ENCODE measurements at regions not wholly inside any gene's neighbourhood (a gene's known extent, or its start where the extent isn't known, plus 50 kb on each side); places are given as distances from the start of the nearest gene placed in this dataset.

GRCh38 chr2:66137606-66138130 lies 297.3 kb upstream of the MEIS1 start:
- no peaks in the 10 kb centered on the region for H3F3A ChIP-seq (ENCODE audit: low read depth)
- H3K27me3 ChIP-seq (ENCODE audit: insufficient read depth, low read length, poor library complexity, severe bottlenecking), result no peaks in the 10 kb centered on the region
- no peaks in the 10 kb centered on the region; the same call in 1 of the 2 replicates for H3K9me3 ChIP-seq (ENCODE audit: insufficient read depth, low read depth, low read length)
- no peak overlapping the region for H3K9ac ChIP-seq (ENCODE audit: low read depth, low read length, poor library complexity, severe bottlenecking)
- no peaks in the 10 kb centered on the region for H4K20me1 ChIP-seq (ENCODE audit: insufficient read depth, low read length, poor library complexity, severe bottlenecking)
- H3K4me1 ChIP-seq (ENCODE audit: insufficient read depth, low read length, poor library complexity, severe bottlenecking), result no peaks in the 10 kb centered on the region
- no peak overlapping the region for H3K4me2 ChIP-seq (ENCODE audit: low read depth, low read length, poor library complexity, severe bottlenecking)
- H3K79me2 ChIP-seq (ENCODE audit: insufficient read depth, low read length), result no peaks in the 10 kb centered on the region
- TF ChIP-seq EZH2phosphoT487 (IDR thresholded peaks at IDR 0.05; ENCODE audit: borderline replicate concordance) (no peak), CTCF (conservative IDR thresholded peaks at IDR 0.05; ENCODE audit: low read length) (no peak)
- H3K4me3 ChIP-seq (ENCODE audit: low read length, poor library complexity, severe bottlenecking), result no peak overlapping the region
- no peak overlapping the region for H2AFZ ChIP-seq (ENCODE audit: low read length)
- no peaks in the 10 kb centered on the region for H3K36me3 ChIP-seq (ENCODE audit: insufficient read depth, low read length)
- H3K9me2 ChIP-seq (replicated peaks; ENCODE audit: low read depth, low read length), result no peaks in the 10 kb centered on the region

- no peaks in the 10 kb centered on the region for H3K27me3 ChIP-seq (ENCODE audit: insufficient read depth, low read length, poor library complexity, severe bottlenecking)
- H3K4me2 ChIP-seq (ENCODE audit: low read depth, low read length, poor library complexity, severe bottlenecking), result no peak overlapping the region
- no peaks in the 10 kb centered on the region; the same call in 1 of the 2 replicates for H3K9me3 ChIP-seq (ENCODE audit: insufficient read depth, low read depth, low read length)
- no peak for TF ChIP-seq EZH2phosphoT487 (IDR thresholded peaks at IDR 0.05; ENCODE audit: borderline replicate concordance)
- no peak for TF ChIP-seq CTCF (conservative IDR thresholded peaks at IDR 0.05; ENCODE audit: low read length)
- H3K36me3 ChIP-seq (ENCODE audit: insufficient read depth, low read length), result no peaks in the 10 kb centered on the region
- no peaks in the 10 kb centered on the region for H3K9me2 ChIP-seq (replicated peaks; ENCODE audit: low read depth, low read length)
- no peaks in the 10 kb centered on the region for H3K4me1 ChIP-seq (ENCODE audit: insufficient read depth, low read length, poor library complexity, severe bottlenecking)
- no peak overlapping the region for H2AFZ ChIP-seq (ENCODE audit: low read length)
- H3F3A ChIP-seq (ENCODE audit: low read depth), result no peaks in the 10 kb centered on the region
- H3K4me3 ChIP-seq (ENCODE audit: low read length, poor library complexity, severe bottlenecking), result no peak overlapping the region
- no peaks in the 10 kb centered on the region for H4K20me1 ChIP-seq (ENCODE audit: insufficient read depth, low read length, poor library complexity, severe bottlenecking)
- no peaks in the 10 kb centered on the region for H3K79me2 ChIP-seq (ENCODE audit: insufficient read depth, low read length)
- no peak overlapping the region for H3K9ac ChIP-seq (ENCODE audit: low read depth, low read length, poor library complexity, severe bottlenecking)
Observed at GRCh38 chr2:66134138-66134701, 300.7 kb upstream of the MEIS1 start.

- H3K4me3 ChIP-seq (ENCODE audit: low read length, poor library complexity, severe bottlenecking), result no peak overlapping the region
- H4K20me1 ChIP-seq (ENCODE audit: insufficient read depth, low read length, poor library complexity, severe bottlenecking), result no peaks in the 10 kb centered on the region
- no peak overlapping the region for H3K4me2 ChIP-seq (ENCODE audit: low read depth, low read length, poor library complexity, severe bottlenecking)
- H3K27me3 ChIP-seq (ENCODE audit: insufficient read depth, low read length, poor library complexity, severe bottlenecking), result no peaks in the 10 kb centered on the region
- no peak overlapping the region for H2AFZ ChIP-seq (ENCODE audit: low read length)
- TF ChIP-seq CTCF (conservative IDR thresholded peaks at IDR 0.05; ENCODE audit: low read length) (no peak), EZH2phosphoT487 (IDR thresholded peaks at IDR 0.05; ENCODE audit: borderline replicate concordance) (no peak)
- H3K4me1 ChIP-seq (ENCODE audit: insufficient read depth, low read length, poor library complexity, severe bottlenecking), result no peaks in the 10 kb centered on the region
- no peaks in the 10 kb centered on the region for H3K9me2 ChIP-seq (replicated peaks; ENCODE audit: low read depth, low read length)
- no peaks in the 10 kb centered on the region for H3K9me3 ChIP-seq (ENCODE audit: insufficient read depth, low read depth, low read length)
- no peaks in the 10 kb centered on the region for H3K79me2 ChIP-seq (ENCODE audit: insufficient read depth, low read length)
- no peak overlapping the region for H3K9ac ChIP-seq (ENCODE audit: low read depth, low read length, poor library complexity, severe bottlenecking)
- H3F3A ChIP-seq (ENCODE audit: low read depth), result no peaks in the 10 kb centered on the region
- no peaks in the 10 kb centered on the region for H3K36me3 ChIP-seq (ENCODE audit: insufficient read depth, low read length)
Observed at GRCh38 chr2:66127656-66128055, 307.3 kb upstream of the MEIS1 start.

Measured in Loucy (cell line).